GM23338 (cell line): ENCODE measurements at regions not wholly inside any gene's neighbourhood (a gene's known extent, or its start where the extent isn't known, plus 50 kb on each side); places are given as distances from the start of the nearest gene placed in this dataset.

ENCODE experiments used
- ATAC-seq: fragments of 200-7000 bp; cut with Tn5 transposase; 3 replicates; pipeline ENCODE4 v1.9.1; 2020
- DNase-seq: peaks from one replicate; pipeline ENCODE4 v3.0.0-alpha.2; 2015; ENCODE audit warnings: low spot score
- H2AFZ ChIP-seq: fragments of 200-600 bp; sonication (generic); 2 replicates; pipeline ENCODE4 v1.8.0; 2016; ENCODE audit warnings: antibody characterized with exemption, mild to moderate bottlenecking, moderate library complexity
- H3F3A ChIP-seq: fragments of 200-600 bp; sonication (generic); replicated peaks from 2 replicates; pipeline ENCODE4 v1.8.0; 2017; ENCODE audit warnings: antibody characterized with exemption, mixed run types, low read depth
- H3K27ac ChIP-seq: fragments of 200-600 bp; sonication (generic); 2 replicates; pipeline ENCODE4 v1.6.1; 2016; ENCODE audit warnings: low read depth
- H3K27me3 ChIP-seq: fragments of 200-600 bp; sonication (generic); 2 replicates; pipeline ENCODE4 v1.8.0; 2016; ENCODE audit warnings: mild to moderate bottlenecking, mixed run types, moderate library complexity; ENCODE audit not compliant: insufficient read depth
- H3K36me3 ChIP-seq: fragments of 200-600 bp; sonication (generic); 2 replicates; pipeline ENCODE4 v1.8.0; 2016; ENCODE audit warnings: mild to moderate bottlenecking; ENCODE audit not compliant: insufficient read depth
- H3K4me1 ChIP-seq: fragments of 200-600 bp; sonication (generic); 2 replicates; pipeline ENCODE4 v1.8.0; 2016; ENCODE audit warnings: mild to moderate bottlenecking, moderate library complexity; ENCODE audit not compliant: insufficient read depth
- H3K4me2 ChIP-seq: fragments of 200-600 bp; sonication (generic); 2 replicates; pipeline ENCODE4 v1.7.1; 2017; ENCODE audit warnings: mixed run types
- H3K4me3 ChIP-seq: fragments of 200-600 bp; sonication (generic); 2 replicates; pipeline ENCODE4 v1.6.1; 2016; ENCODE audit warnings: mixed run types
- H3K79me2 ChIP-seq: fragments of 200-600 bp; sonication (generic); replicated peaks from 2 replicates; pipeline ENCODE4 v1.8.0; 2017; ENCODE audit warnings: mild to moderate bottlenecking; ENCODE audit not compliant: insufficient read depth
- H3K9me2 ChIP-seq: fragments of 200-600 bp; sonication (generic); 2 replicates; pipeline ENCODE4 v1.8.0; 2017; ENCODE audit not compliant: insufficient read depth
- H4K20me1 ChIP-seq: fragments of 200-600 bp; sonication (generic); replicated peaks from 2 replicates; pipeline ENCODE4 v1.8.0; 2017; ENCODE audit warnings: mild to moderate bottlenecking; ENCODE audit not compliant: insufficient read depth
- H3K27ac Mint-ChIP-seq: 2 replicates; pipeline ENCODE4 v1.8.0; 2020; ENCODE audit warnings: inconsistent platforms, mild to moderate bottlenecking, moderate library complexity, mixed read lengths
- H3K27me3 Mint-ChIP-seq: 3 replicates; pipeline ENCODE4 v1.8.0; 2022; ENCODE audit warnings: low read depth, mild to moderate bottlenecking, moderate library complexity, mixed read lengths, inconsistent platforms; ENCODE audit not compliant: insufficient read depth, poor library complexity
- H3K36me3 Mint-ChIP-seq: 3 replicates; pipeline ENCODE4 v1.8.0; 2021; ENCODE audit warnings: low read depth, mild to moderate bottlenecking, inconsistent platforms, moderate library complexity, mixed read lengths
- H3K4me1 Mint-ChIP-seq: 3 replicates; pipeline ENCODE4 v1.8.0; 2020; ENCODE audit warnings: mild to moderate bottlenecking, inconsistent platforms, mixed read lengths
- H3K4me3 Mint-ChIP-seq: 3 replicates; pipeline ENCODE4 v1.8.0; 2021; ENCODE audit warnings: moderate library complexity, mild to moderate bottlenecking, inconsistent platforms, mixed read lengths
- H3K9me3 Mint-ChIP-seq: 3 replicates; pipeline ENCODE4 v1.8.0; 2020; ENCODE audit warnings: moderate library complexity, mild to moderate bottlenecking, inconsistent platforms, mixed read lengths
- CREB1 ChIP-seq: fragments of 250-450 bp; sonication (Bioruptor Pico); IDR thresholded peaks from 2 replicates; pipeline ENCODE4 v1.5.0; 2020; ENCODE audit warnings: low read depth, mild to moderate bottlenecking, moderate library complexity
- ETS1 ChIP-seq: IDR thresholded peaks from 2 replicates; pipeline ENCODE4 v1.6.1; 2016; ENCODE audit warnings: antibody characterized with exemption
- EZH2phosphoT487 ChIP-seq: fragments of 200-600 bp; sonication (generic); IDR thresholded peaks from one replicate; pipeline ENCODE4 v1.8.1; 2018; ENCODE audit warnings: antibody characterized with exemption; ENCODE audit not compliant: unreplicated experiment
- POLR2AphosphoS5 ChIP-seq: IDR thresholded peaks from 2 replicates; pipeline ENCODE4 v1.6.1; 2016; ENCODE audit warnings: antibody characterized with exemption, low read depth
- STAT1 ChIP-seq: IDR thresholded peaks from one replicate; pipeline ENCODE4 v1.6.1; 2016; ENCODE audit warnings: antibody characterized with exemption; ENCODE audit not compliant: unreplicated experiment
- ZNF114 ChIP-seq: fragments of 250-450 bp; sonication (Bioruptor Pico); IDR thresholded peaks from 2 replicates; pipeline ENCODE4 v1.5.0; 2020; ENCODE audit warnings: mild to moderate bottlenecking, moderate library complexity
- ZNF331 ChIP-seq: fragments of 250-450 bp; sonication (Bioruptor Pico); IDR thresholded peaks from 2 replicates; pipeline ENCODE4 v1.5.0; 2020; ENCODE audit warnings: low read depth, mild to moderate bottlenecking, moderate library complexity
- TF ChIP-seq, protein P1 (sequence below): IDR thresholded peaks from one replicate; pipeline ENCODE4 v1.6.1; 2018; ENCODE audit warnings: antibody characterized with exemption; ENCODE audit not compliant: unreplicated experiment
- TF ChIP-seq, protein P2 (sequence below), 2 experiments: fragments of 200-600 bp in 1 of 2; sonication (generic) in 1 of 2; conservative IDR thresholded peaks; 2 replicates each; pipeline versions ENCODE4 v1.5.1 to v1.6.1; 2016 to 2017; ENCODE audit warnings: antibody characterized with exemption in 2 of 2, low read depth in 2 of 2, mild to moderate bottlenecking in 2 of 2, moderate library complexity in 1 of 2
- TF ChIP-seq, protein P3 (sequence below): fragments of 250-450 bp; sonication (Bioruptor Pico); IDR thresholded peaks from 2 replicates; pipeline ENCODE4 v1.5.0; 2020; ENCODE audit warnings: mild to moderate bottlenecking, moderate library complexity

- no peaks in the 10 kb centered on the region for H3F3A ChIP-seq
- no peaks in the 10 kb centered on the region for H3K36me3 ChIP-seq
- no peaks in the 10 kb centered on the region for H3K79me2 ChIP-seq
- Mint-ChIP-seq H3K27ac (no peak overlapping the region), H3K27me3 (peaks cover 5% of the 10 kb centered on the region), H3K9me3 (peaks cover 75% of the 10 kb centered on the region), H3K4me1 (peaks cover 7% of the 10 kb centered on the region; the same call in 2 of the 3 replicates), H3K36me3 (no peaks in the 10 kb centered on the region; the same call in 1 of the 3 replicates), H3K4me3 (no peak overlapping the region)
- no peaks in the 10 kb centered on the region for H4K20me1 ChIP-seq
- H3K4me2 ChIP-seq, result no peak overlapping the region
- H3K9me2 ChIP-seq, result no peaks in the 10 kb centered on the region
- no peak for TF ChIP-seq CREB1 (CRISPR knock-in tag)
- TF ChIP-seq EZH2phosphoT487, result no peak
- no peak for TF ChIP-seq STAT1
- TF ChIP-seq, protein P1, sequence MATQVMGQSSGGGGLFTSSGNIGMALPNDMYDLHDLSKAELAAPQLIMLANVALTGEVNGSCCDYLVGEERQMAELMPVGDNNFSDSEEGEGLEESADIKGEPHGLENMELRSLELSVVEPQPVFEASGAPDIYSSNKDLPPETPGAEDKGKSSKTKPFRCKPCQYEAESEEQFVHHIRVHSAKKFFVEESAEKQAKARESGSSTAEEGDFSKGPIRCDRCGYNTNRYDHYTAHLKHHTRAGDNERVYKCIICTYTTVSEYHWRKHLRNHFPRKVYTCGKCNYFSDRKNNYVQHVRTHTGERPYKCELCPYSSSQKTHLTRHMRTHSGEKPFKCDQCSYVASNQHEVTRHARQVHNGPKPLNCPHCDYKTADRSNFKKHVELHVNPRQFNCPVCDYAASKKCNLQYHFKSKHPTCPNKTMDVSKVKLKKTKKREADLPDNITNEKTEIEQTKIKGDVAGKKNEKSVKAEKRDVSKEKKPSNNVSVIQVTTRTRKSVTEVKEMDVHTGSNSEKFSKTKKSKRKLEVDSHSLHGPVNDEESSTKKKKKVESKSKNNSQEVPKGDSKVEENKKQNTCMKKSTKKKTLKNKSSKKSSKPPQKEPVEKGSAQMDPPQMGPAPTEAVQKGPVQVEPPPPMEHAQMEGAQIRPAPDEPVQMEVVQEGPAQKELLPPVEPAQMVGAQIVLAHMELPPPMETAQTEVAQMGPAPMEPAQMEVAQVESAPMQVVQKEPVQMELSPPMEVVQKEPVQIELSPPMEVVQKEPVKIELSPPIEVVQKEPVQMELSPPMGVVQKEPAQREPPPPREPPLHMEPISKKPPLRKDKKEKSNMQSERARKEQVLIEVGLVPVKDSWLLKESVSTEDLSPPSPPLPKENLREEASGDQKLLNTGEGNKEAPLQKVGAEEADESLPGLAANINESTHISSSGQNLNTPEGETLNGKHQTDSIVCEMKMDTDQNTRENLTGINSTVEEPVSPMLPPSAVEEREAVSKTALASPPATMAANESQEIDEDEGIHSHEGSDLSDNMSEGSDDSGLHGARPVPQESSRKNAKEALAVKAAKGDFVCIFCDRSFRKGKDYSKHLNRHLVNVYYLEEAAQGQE, result no peak
- TF ChIP-seq ZNF331 (CRISPR knock-in tag), result no peak
- no peak for TF ChIP-seq ETS1
- TF ChIP-seq, protein P2, sequence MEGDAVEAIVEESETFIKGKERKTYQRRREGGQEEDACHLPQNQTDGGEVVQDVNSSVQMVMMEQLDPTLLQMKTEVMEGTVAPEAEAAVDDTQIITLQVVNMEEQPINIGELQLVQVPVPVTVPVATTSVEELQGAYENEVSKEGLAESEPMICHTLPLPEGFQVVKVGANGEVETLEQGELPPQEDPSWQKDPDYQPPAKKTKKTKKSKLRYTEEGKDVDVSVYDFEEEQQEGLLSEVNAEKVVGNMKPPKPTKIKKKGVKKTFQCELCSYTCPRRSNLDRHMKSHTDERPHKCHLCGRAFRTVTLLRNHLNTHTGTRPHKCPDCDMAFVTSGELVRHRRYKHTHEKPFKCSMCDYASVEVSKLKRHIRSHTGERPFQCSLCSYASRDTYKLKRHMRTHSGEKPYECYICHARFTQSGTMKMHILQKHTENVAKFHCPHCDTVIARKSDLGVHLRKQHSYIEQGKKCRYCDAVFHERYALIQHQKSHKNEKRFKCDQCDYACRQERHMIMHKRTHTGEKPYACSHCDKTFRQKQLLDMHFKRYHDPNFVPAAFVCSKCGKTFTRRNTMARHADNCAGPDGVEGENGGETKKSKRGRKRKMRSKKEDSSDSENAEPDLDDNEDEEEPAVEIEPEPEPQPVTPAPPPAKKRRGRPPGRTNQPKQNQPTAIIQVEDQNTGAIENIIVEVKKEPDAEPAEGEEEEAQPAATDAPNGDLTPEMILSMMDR (conservative IDR thresholded peaks at IDR 0.05; ENCODE audit: low read depth in 2 of 2), result no peak
- no peak for TF ChIP-seq POLR2AphosphoS5
- no peak for TF ChIP-seq ZNF114 (CRISPR knock-in tag)
- no peak for DNase-seq
- no peak overlapping the region for H3K4me3 ChIP-seq
- peaks cover 29% of the 10 kb centered on the region for H3K4me1 ChIP-seq
- H3K27me3 ChIP-seq, result no peaks in the 10 kb centered on the region
- no peak overlapping the region for H3K27ac ChIP-seq
- H2AFZ ChIP-seq, result no peak overlapping the region
- ATAC-seq, result no peak
Measured at GRCh38 chr3:4060603-4061002, 242.6 kb upstream of the SETMAR start.

DNA sequence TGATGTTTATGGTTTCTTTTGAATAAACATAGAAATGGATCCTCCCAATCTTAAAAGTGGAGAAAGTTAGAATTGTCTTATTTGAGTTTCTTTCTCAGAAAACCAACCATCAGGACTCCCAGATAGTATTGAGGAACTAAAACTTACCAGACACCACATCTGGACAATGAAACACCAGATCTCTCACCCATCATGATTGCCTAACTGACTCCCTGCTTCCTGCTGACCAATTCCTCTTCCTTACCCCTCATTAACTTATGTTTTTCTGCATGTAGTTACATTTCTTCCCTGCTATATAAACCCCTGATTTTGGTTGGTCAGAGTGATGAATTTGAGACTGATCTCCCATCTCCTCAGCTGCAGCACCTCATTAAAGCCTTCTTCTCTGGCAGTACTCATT is 242.0 kb upstream of the SETMAR start:
- Histone ChIP-seq H4K20me1 (no peaks in the 10 kb centered on the region), H3K4me2 (no peak overlapping the region), H3K27me3 (no peaks in the 10 kb centered on the region), H3K9me2 (no peaks in the 10 kb centered on the region), H3K36me3 (no peaks in the 10 kb centered on the region), H3K4me3 (no peak overlapping the region), H3K4me1 (peaks cover 33% of the 10 kb centered on the region), H2AFZ (no peak overlapping the region), H3K27ac (no peak overlapping the region), H3F3A (no peaks in the 10 kb centered on the region), H3K79me2 (no peaks in the 10 kb centered on the region)
- DNase-seq, result no peak
- H3K27me3 Mint-ChIP-seq, result peaks cover 5% of the 10 kb centered on the region
- peaks cover 75% of the 10 kb centered on the region for H3K9me3 Mint-ChIP-seq
- peaks cover 11% of the 10 kb centered on the region for H3K4me1 Mint-ChIP-seq
- no peaks in the 10 kb centered on the region; the same call in 1 of the 3 replicates for H3K36me3 Mint-ChIP-seq
- no peak overlapping the region for H3K27ac Mint-ChIP-seq
- H3K4me3 Mint-ChIP-seq, result no peak overlapping the region
- TF ChIP-seq, protein P3, sequence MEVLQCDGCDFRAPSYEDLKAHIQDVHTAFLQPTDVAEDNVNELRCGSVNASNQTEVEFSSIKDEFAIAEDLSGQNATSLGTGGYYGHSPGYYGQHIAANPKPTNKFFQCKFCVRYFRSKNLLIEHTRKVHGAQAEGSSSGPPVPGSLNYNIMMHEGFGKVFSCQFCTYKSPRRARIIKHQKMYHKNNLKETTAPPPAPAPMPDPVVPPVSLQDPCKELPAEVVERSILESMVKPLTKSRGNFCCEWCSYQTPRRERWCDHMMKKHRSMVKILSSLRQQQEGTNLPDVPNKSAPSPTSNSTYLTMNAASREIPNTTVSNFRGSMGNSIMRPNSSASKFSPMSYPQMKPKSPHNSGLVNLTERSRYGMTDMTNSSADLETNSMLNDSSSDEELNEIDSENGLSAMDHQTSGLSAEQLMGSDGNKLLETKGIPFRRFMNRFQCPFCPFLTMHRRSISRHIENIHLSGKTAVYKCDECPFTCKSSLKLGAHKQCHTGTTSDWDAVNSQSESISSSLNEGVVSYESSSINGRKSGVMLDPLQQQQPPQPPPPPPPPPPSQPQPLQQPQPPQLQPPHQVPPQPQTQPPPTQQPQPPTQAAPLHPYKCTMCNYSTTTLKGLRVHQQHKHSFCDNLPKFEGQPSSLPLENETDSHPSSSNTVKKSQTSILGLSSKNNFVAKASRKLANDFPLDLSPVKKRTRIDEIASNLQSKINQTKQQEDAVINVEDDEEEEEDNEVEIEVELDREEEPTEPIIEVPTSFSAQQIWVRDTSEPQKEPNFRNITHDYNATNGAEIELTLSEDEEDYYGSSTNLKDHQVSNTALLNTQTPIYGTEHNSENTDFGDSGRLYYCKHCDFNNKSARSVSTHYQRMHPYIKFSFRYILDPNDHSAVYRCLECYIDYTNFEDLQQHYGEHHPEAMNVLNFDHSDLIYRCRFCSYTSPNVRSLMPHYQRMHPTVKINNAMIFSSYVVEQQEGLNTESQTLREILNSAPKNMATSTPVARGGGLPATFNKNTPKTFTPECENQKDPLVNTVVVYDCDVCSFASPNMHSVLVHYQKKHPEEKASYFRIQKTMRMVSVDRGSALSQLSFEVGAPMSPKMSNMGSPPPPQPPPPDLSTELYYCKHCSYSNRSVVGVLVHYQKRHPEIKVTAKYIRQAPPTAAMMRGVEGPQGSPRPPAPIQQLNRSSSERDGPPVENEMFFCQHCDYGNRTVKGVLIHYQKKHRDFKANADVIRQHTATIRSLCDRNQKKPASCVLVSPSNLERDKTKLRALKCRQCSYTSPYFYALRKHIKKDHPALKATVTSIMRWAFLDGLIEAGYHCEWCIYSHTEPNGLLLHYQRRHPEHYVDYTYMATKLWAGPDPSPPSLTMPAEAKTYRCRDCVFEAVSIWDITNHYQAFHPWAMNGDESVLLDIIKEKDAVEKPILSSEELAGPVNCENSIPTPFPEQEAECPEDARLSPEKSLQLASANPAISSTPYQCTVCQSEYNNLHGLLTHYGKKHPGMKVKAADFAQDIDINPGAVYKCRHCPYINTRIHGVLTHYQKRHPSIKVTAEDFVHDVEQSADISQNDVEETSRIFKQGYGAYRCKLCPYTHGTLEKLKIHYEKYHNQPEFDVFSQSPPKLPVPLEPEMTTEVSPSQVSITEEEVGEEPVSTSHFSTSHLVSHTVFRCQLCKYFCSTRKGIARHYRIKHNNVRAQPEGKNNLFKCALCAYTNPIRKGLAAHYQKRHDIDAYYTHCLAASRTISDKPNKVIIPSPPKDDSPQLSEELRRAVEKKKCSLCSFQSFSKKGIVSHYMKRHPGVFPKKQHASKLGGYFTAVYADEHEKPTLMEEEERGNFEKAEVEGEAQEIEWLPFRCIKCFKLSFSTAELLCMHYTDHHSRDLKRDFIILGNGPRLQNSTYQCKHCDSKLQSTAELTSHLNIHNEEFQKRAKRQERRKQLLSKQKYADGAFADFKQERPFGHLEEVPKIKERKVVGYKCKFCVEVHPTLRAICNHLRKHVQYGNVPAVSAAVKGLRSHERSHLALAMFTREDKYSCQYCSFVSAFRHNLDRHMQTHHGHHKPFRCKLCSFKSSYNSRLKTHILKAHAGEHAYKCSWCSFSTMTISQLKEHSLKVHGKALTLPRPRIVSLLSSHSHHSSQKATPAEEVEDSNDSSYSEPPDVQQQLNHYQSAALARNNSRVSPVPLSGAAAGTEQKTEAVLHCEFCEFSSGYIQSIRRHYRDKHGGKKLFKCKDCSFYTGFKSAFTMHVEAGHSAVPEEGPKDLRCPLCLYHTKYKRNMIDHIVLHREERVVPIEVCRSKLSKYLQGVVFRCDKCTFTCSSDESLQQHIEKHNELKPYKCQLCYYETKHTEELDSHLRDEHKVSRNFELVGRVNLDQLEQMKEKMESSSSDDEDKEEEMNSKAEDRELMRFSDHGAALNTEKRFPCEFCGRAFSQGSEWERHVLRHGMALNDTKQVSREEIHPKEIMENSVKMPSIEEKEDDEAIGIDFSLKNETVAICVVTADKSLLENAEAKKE (CRISPR knock-in tag), result no peak
- TF ChIP-seq CREB1 (CRISPR knock-in tag) (no peak), ZNF331 (CRISPR knock-in tag) (no peak)
- no peak for ATAC-seq
